ENCODE measurements at regions not wholly inside any gene's neighbourhood (a gene's known extent, or its start where the extent isn't known, plus 50 kb on each side); places are given as distances from the start of the nearest gene placed in this dataset.
"Not testable (repeated sequence)": the region's sequence is repeated elsewhere in the genome, so short reads cannot be mapped to it uniquely, and the experiment has no call there.

GRCh38 chr20:48528346-48528745 is 299.5 kb downstream of the PREX1 start:
- DNase-seq, result no peak

GRCh38 chr20:48527771-48528170 is 300.0 kb downstream of the PREX1 start:
- no peak for DNase-seq

- DNase-seq, result no peak
Observed at GRCh38 chr20:48526936-48527335, 300.9 kb downstream of the PREX1 start.

- DNase-seq, result no peak
Observed at GRCh38 chr20:48525400-48525799, 302.4 kb downstream of the PREX1 start.

- no peak for DNase-seq
Observed at GRCh38 chr20:48524582-48524981, 303.2 kb downstream of the PREX1 start.

GRCh38 chr20:48523191-48523995 is 304.4 kb downstream of the PREX1 start:
- DNase-seq, result peak; percentile 3

GRCh38 chr20:48521121-48521520 is 306.7 kb downstream of the PREX1 start:
- DNase-seq, result no peak

- not testable (repeated sequence) for DNase-seq
Observed at GRCh38 chr20:48516196-48516595, 311.6 kb downstream of the PREX1 start.

GRCh38 chr20:48514577-48514976 is 313.2 kb downstream of the PREX1 start:
- not testable (repeated sequence) for DNase-seq

- DNase-seq, result not testable (repeated sequence)
Observed at GRCh38 chr20:48512539-48512938, 315.3 kb downstream of the PREX1 start.

- DNase-seq, result not testable (repeated sequence)
Observed at GRCh38 chr20:48505066-48505465, 322.7 kb downstream of the PREX1 start.

GRCh38 chr20:48503166-48503815 is 324.5 kb downstream of the PREX1 start:
- DNase-seq, result no peak

GRCh38 chr20:48502758-48503157 is 325.0 kb downstream of the PREX1 start:
- DNase-seq, result no peak

GRCh38 chr20:48502016-48502415 is 325.8 kb downstream of the PREX1 start:
- no peak for DNase-seq

- not testable (repeated sequence) for DNase-seq
Observed at GRCh38 chr20:48500900-48501299, 326.9 kb downstream of the PREX1 start.

GRCh38 chr20:48498939-48499338 is 328.9 kb downstream of the PREX1 start:
- DNase-seq, result not testable (repeated sequence)

- not testable (repeated sequence) for DNase-seq
Observed at GRCh38 chr20:48498125-48498524, 329.7 kb downstream of the PREX1 start.

GRCh38 chr20:48493966-48494365 is 333.8 kb downstream of the PREX1 start:
- DNase-seq, result no peak

- not testable (repeated sequence) for DNase-seq
Observed at GRCh38 chr20:48493331-48493730, 334.5 kb downstream of the PREX1 start.

- no peak for DNase-seq
Observed at GRCh38 chr20:48492715-48493070, 335.1 kb downstream of the PREX1 start.

- no peak for DNase-seq
Observed at GRCh38 chr20:48492015-48492714, 335.6 kb downstream of the PREX1 start.

- no peak for DNase-seq
Observed at GRCh38 chr20:48490961-48491831, 336.6 kb downstream of the PREX1 start.

GRCh38 chr20:48490341-48490740 is 337.5 kb downstream of the PREX1 start:
- not testable (repeated sequence) for DNase-seq
